CD4-positive, alpha-beta T cell treated with Interleukin-2 at 100 ng/mL for 4 hours (primary cell): ENCODE measurements at regions not wholly inside any gene's neighbourhood (a gene's known extent, or its start where the extent isn't known, plus 50 kb on each side); places are given as distances from the start of the nearest gene placed in this dataset.

Experiments used
- DNase-seq: peaks from one replicate; pipeline ENCODE4 v3.0.0-alpha.2; 2020; ENCODE audit warnings: low spot score

DNA sequence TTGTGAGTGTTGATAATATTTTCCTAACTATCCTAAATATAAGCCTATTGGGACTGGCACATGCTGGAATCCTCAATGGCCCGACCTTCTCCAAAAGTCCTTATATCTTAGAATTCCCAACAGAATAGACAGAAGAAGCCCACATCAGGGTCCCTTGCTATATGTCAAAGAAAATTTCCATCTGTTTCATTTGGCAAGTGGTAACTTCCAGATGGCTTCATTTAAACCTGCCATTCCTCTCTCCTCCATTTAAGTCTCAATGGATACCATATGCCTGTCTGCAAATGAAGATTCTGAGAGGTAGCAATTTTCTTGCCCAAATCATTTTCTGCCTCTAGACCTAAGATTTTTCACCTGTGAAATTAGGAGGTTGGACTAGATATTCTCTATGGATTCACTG is 73.1 kb upstream of the KCNA4 start:
- DNase-seq = no peak

DNA sequence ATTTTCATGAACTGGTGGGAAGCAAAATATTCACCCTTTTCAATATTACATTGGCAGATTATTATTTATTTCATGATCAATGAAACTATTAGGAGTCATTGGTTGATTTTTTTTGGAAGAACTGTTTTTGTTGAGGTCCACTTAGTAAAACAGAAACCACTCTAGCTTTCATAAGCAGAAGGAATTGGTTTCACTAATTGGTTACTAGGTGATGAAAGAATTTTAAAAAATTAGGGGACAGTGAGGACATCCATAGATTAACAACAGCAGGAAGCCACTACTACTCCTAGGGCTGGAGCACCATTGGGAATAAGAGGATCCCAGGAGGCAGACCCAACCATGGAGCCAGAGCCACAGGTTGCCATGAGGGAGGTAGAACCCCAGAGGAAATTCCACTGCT is 74.4 kb upstream of the KCNA4 start:
- DNase-seq = no peak

DNA sequence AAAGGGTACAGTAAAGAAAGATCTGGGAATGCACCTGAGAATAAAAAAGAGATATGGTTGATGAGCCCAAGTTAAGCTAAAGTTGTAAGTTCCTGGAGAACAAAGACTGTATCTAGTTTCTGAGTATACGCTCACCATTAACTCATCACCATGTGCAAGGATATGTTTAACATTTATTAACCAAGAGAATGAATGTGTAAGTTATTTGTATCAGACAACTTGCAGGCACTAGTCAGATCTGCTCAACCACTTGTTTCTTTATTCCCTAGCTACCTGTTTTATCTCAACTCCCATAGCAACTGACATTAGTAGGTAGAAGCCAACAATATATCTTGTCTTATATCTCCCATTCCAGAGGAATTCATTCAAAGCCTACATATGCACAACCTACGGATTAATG is 74.9 kb upstream of the KCNA4 start:
- DNase-seq = no peak

DNA sequence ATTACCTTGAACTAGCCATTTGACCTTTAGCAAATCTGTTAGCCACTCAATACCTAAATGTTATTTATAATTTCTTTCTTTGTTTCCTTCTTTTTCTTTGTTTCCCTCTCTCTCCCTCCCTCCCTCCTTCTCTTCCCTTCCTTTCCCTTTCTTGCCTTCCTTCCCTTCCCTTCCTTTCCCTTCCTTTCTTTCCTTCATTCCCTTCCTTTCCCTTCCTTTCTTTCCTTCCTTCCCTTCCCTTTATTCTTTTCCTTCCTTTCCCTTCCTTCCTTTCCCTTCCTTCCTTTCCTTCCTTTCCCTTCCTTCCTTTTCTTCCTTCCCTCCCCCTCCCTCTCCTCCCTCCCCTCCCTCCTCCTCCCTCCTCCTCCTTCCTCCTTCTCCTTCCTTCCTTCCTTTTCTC is 75.7 kb upstream of the KCNA4 start:
- no peak for DNase-seq

DNA sequence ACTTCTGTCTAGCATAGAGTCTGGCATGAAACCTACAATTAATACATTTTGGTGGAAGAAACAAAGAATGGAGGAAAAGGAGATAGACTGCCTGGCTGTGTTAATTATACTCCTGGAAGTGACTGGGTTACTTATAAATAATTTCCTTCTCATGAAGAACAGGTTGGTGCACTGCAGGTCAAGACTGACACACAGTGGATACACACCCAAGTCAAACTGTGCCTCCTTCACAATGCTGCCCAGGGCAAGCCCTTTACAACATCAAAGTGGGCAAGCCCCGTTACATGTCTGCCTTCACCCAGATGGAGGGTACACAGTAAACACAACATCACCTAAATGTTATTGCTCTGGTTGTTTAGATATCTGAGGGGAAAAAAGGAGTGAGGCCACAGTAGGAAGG is 83.7 kb upstream of the KCNA4 start:
- DNase-seq = no peak

DNA sequence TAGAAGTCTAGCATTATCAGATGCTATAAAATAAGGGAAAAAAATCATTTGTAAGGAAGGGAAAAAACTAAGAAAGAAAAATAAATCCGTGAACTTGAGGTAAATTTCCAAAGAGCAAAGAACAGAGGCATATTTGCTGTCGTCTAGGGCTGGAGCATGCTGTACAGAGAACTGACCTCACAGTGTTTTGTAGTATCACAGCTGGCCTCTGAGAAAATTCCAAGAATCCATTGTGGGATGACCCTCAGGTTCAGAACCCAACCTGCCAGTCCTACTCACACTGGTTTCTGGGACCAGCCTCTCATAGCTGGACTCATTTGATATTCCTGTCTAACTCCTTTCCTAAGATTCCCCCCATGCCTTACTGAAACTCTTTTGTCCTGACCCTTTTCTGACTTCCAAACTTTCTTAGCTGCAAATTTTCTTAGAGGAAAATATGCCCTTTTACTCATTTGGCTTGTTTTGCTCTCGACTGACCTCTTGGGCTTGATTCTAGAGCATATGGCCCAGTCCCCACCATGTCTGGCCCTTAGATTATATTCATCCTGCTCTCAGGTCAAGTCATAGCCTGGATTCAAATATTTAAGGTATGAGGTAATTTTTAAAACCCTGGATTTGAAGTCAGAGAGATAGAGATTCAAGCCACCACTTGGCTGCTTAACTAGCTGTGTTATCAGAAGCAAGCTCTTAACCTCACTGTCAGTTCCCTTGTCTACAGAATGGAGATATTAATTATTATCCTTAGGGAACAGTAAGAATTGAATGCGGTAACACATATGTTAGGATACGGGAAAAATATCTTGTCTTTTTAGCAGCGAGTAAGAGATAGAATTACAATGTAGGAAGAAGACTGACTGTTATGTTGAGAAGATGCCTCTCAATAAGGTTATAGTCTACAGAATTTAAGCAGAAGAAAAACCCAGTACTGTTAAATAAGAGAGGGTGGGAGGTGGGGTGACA is 89.7 kb upstream of the KCNA4 start:
- no peak for DNase-seq

DNA sequence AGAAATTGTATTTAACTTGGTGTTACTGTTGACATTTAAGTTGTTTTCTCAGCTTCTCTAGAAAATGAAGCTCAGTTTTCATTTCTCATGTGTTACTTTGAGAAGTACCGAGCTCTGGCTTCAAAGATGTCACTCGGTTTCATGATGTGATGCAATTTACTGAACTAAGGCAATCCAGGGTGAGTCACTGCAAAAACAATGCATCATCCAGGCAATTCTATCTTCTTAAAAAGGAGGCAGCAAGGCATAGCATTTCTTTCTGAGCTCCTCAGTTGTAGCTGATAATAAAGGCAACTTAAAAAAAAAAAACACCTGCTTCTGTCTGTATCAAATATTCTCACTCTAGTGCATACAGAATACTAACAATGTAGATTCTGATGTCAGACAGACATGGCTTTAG is 91.1 kb upstream of the KCNA4 start:
- DNase-seq = no peak

DNA sequence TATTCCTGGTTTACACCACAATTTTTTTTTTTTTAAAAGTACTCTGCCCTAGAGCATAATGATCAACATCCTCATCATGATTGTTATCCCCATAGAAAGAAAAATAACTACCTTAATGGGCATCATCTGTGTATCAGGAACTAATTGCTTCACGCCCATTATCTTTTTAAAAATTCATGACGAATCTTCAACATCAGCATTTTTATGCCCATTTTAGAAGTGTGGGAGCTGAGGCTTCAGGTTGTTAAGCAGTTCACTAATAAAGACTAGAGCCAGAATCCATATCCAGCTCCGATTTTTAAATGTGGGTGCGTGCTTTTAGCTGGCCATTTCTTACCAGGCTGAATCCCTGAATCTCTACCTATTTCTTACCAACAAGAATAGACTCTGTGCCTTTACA is 92.9 kb upstream of the KCNA4 start:
- no peak for DNase-seq

DNA sequence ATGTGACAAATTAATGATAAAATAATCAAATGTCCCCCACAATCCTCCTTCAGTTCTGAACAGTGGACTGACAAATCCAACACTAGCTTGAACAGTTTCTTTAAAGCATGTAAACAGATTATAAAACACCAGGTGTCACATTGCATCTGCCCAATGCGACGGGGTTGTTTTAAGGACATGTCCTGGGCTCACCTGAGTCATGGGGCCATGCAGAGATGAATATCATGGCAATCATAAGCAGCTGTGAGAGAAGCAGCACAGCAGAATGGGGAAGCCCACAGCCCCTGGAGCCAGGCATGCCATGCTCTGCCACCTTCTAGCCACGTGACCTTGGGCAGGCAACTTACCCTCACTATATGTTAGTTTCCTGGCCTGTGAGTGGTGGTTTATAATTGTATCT is 93.9 kb upstream of the KCNA4 start:
- no peak for DNase-seq

DNA sequence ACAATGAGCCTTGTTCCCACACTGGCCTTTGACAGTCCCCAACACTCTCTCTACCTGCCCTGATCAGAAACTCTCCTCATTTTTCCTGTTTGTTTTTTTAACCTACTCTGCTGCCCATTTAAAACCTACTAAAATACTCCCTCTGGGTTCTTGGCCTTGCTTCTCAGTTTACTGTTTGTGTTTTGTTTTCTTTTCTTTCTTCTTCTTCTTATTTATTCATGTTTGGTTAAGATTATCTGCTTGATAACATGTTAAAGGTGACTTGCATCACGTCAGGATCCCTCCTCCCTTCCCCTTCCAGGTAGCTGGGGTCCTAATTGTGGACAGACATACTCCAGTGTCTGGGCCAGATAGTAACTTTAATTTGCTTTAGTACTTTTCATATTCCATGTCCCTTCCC is 95.0 kb upstream of the KCNA4 start:
- DNase-seq = no peak

DNA sequence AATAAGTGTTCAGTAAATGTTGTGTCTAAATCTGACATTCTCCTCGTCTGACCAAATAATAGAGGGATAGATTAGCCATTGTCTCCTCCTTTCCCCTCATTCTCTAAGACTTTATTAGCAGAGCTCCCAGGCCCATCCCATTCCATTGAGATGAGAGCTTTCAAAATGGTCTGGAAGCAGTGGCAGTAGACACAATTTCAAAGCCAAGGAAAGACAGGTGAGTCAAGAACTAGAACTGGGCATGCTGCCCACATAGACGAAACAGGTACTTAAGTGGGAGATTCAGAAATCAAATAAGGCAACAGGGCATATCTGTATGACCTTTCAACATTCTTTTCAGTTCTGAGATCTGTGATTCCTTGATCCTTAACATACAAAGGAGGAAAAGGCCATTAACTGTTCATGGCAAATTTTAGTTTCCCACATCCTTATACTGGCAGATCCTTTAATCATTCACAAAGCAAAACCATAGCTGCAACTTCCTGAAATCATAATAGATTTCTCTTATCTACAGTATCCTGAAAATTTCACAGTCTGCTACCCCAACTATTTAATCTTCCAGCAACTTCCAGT is 96.6 kb upstream of the KCNA4 start:
- no peak for DNase-seq

DNA sequence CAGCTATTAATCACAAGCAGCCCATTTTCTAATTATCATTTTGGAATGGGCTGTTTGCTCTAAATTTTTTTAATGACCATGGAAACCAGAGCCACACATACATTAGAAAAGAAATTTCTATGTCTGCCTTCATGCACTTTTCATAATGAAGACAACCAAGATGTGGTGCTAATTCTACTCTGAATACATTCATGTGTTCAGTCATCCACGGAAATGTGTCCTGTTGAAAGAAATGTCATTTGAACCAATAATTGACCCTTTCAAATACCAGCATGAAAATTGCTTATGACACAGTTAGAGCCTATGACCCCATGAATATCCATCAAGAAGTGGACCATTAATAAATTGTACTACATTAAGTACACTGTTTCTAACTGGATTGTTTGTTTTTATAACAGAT is 99.7 kb upstream of the KCNA4 start:
- DNase-seq = no peak

DNA sequence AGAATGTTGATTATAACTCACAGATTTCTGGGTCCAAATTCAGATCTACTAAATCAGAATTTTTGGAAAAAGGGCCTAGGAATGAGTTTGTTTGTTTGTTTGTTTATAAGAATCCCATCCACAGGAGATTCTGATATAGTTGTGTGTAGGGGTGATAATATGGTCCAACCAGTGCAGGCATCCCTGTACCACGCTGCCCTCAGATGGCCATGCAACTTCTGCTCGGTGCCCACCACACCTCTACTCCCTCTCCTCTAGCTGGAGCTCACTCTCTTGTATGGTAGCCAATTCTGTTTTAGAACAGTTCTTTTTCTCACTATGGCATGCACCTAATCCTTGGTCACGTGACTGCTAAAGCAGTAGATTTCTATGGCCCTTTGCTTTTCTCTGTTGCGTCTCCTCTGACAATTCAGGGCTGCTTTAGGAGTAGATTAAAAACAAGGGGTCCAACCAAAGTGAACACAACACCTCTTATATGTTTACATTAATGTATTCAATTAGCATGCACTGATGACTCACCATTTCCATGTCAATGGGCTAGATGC is 103.3 kb upstream of the KCNA4 start:
- DNase-seq = no peak

DNA sequence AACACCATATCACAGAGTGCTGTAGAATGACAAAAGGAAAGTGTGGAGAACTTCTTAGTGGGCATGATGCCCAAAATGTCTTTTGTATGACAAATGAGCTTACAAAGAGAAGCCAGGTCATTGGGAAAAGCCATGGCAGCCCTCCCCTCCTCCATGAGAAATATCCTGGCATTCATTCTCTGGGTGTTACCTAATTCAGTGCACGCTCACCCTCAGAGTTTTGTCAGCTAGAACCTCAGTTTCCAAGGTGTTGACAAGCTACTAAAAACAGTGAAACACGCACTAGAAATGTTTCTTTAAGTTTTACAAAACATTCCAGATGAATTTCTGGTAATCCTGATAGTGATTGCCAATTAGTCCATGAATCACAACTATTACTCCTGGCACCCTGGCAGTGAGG is 105.4 kb upstream of the FSHB start:
- no peak for DNase-seq

DNA sequence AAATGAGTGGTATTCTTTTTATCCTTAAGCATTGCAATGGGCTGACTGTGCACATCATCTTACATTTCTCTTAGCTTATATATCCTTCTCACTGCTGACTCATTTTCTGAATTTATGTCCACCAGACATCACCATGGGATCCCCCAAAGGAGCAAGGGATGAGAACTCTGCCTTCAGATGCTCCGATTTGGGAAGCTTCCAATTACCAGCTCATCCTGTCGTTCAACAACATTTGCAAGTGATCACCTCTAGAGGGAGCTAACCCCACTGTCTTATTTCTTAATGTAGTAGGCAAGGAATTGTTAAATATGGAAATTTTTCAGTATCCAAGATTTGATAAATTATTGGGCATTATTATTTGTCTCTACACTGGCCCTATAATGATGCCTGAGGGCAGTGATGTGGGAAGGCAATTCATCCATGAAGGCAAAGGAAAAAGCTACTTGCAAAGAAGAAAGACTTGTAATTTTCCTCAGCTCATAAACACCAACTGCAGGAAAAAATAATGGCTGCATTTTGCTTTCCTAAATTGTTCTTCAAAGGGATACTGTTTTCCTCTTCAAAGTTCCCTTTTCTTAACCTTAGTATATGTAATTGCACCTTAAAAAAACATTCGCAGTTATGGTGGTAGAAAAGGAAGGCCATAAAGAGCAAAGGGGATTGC is 102.4 kb upstream of the FSHB start:
- DNase-seq = no peak

DNA sequence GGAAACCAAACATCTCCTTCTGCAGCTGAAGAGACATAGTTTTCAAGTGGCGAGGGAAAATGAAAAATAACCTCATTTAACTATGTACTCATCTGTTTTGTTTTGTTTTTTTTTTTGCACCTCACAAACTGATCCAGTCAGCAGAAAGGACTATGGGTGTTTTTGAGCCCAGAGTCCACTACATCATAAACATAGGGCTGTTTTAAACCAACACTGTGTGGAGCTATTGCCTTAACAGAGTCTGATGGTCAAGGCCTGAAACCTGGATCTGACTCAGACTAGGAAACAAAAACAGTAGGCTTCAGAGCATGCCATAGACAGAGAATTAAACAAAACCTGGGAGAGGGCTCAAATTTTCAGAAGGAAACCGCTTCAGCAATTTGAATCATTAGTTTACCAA is 99.3 kb upstream of the FSHB start:
- DNase-seq = no peak

DNA sequence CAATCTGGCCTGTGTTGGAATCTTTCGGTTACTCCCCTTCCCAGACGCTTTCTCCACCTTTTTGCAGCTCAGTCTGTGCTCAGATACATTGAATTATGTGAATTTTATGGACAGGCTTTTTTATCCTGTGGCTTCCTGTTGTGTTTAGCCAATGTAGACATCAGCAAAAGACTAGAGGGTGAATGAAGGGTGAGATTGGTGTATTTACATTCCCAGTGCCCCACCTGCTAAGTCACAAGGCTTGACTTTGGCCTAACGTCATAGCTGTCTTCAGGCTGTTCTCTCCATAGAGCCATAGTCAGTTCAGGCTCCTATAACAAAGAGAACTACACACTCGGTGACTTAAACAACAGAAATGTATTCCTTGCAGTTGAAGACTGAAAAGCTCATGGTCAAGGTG is 97.5 kb upstream of the FSHB start:
- DNase-seq = no peak

DNA sequence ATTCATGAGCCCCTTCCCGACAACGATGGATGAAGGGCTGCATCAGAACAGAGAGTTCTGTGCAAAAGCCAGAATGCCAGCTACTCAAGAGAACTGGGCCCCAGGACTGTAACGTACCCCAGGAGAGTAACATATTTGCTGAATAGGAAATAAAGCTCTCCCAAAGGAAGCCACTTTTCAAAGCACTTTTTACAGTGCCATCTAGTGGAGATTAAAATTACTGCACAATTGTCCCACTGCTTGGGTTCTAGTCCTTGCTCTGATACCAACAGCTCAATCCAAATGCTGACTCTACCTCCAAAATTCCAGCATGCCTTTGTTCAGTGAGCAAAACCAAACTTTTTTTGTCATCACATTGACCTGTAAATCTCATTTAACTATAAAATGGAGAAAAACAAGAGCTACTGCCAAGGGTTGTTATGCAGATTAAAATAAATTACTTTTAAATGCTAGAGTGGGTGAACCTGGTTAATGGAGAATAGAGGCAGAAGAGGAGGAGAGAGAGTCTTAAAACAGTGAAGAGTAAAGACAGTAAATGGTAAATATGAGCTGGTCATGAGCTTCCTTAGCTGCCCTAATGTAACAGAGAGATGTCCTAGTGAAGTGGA is 87.6 kb upstream of the FSHB start:
- peak; percentile 33 for DNase-seq

DNA sequence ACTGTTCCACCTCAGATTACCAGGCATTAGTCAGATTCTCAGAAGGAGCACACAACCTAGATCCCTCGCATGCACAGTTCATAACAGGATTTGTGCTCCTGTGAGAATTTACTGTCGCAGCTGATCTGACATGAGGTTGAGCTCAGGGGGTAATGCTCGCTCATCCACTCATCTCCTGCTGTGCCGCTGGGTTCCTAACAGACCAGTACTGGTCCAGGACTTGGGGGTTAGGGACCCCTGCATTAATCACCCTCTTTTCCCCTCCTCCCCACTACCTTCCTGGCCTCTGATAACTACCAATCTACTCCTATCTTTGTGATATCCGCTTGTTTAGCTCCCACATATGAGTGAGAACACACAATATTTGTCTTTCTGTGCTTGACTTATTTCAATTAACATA is 83.5 kb upstream of the FSHB start:
- DNase-seq = no peak

DNA sequence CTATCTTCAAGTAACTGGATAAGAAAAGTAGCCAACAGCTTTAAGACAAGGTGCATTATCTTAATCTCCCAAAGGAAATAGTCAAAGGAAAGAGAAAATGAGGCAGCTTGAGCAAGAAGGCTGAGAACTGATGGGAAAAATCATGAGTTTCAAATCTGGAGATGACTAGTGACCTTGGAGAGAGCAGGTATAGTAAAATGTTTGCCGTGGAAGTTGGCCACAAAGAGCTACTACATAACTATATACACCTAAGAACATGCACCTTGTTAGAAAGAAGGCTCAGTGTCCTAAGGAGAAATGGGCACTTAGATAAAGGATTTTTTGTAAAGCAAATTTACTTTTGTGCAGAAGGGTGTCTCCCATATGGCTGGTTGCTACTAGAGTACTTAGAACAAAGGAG is 80.8 kb upstream of the FSHB start:
- no peak for DNase-seq

DNA sequence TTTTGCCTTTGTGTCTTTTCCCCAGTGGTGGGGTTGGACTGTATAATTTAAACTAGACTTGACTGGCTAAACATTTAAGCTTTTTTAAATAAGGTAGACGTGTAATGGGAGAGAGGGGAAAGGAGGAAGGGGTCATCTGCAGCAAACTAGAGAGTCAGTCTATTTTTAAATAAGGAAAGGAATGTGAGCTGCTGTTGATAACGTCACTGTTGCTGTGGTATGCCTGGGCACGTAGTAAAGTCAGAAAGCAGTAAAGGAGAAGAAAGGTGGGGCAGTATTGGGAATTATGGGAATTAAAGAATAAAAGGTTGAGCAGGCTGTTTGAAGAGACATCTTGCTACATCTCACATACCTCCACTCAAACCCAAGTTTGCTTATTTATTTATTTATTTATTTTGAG is 80.4 kb upstream of the FSHB start:
- DNase-seq = no peak

DNA sequence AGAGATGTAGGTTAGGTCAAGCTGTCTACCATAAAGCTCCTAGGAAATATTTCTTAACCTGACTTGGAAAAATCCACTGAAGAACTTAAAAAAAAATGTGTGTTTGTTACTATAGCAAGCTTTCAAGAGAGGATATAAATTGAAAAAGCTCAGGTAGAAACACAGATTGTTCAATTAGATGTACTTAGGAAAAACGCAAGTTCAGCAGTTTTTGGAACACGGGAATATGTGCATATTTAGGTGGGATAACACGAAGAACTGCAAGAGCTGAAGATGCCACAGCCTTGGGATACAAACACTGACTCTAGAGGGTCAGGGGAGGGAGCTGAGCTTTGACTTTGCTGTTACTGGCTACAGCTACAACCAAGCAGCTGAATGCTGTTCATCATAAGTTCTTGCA is 77.8 kb upstream of the FSHB start:
- no peak for DNase-seq

DNA sequence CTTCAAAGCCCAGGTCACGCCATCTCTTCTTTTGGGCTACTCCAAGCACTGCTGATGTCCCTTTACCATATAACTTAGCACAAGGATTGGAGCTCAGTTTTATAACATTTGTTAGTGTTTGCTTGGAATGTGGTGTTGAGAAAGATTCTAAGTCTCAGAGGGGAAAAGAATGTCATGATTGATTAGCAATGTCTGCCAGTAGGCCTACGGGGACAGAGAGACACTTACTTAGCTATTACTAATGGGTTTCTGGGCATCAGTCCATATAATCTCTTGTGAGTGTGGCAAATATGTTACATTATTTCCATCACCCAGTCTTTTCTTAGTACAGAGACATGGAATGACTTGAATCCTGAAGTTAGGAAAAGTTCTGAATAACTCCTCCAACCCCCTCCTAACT is 75.4 kb upstream of the FSHB start:
- DNase-seq = no peak
